Astrocyte (in vitro differentiated cells and primary cell): ENCODE measurements at regions not wholly inside any gene's neighbourhood (a gene's known extent, or its start where the extent isn't known, plus 50 kb on each side); places are given as distances from the start of the nearest gene placed in this dataset.

Experiments used
- DNase-seq: peaks from one replicate; pipeline ENCODE4 v3.0.0-alpha.2; 2010; ENCODE audit warnings: low read depth
- FAIRE-seq: peaks from 2 replicates; lab custom pipeline; 2011; peaks lifted over from hg19 to GRCh38; lab: Jason Lieb, UNC
- H2AFZ ChIP-seq: 2 replicates; pipeline ENCODE4 v1.6.0; 2012; ENCODE audit warnings: low read depth, low read length, inconsistent platforms
- H3K27ac ChIP-seq: 2 replicates; pipeline ENCODE4 v1.5.1; 2011; ENCODE audit warnings: low read depth, low read length, inconsistent platforms
- H3K27me3 ChIP-seq: 2 replicates; pipeline ENCODE4 v1.6.0; 2011; ENCODE audit warnings: low read length, inconsistent platforms; ENCODE audit not compliant: insufficient read depth
- H3K36me3 ChIP-seq: 2 replicates; pipeline ENCODE4 v1.5.1; 2011; ENCODE audit warnings: low read length, inconsistent platforms; ENCODE audit not compliant: insufficient read depth
- H3K4me1 ChIP-seq: 2 replicates; pipeline ENCODE4 v1.5.1; 2011; ENCODE audit warnings: low read length, inconsistent platforms; ENCODE audit not compliant: insufficient read depth
- H3K4me2 ChIP-seq: 2 replicates; pipeline ENCODE4 v1.6.0; 2012; ENCODE audit warnings: low read length, inconsistent platforms
- H3K4me3 ChIP-seq: 2 replicates; pipeline ENCODE4 v1.5.1; 2011; ENCODE audit warnings: low read depth, mild to moderate bottlenecking, low read length, inconsistent platforms; ENCODE audit not compliant: insufficient read depth
- H3K79me2 ChIP-seq: 2 replicates; pipeline ENCODE4 v1.6.0; 2012; ENCODE audit warnings: mild to moderate bottlenecking, low read length, inconsistent platforms; ENCODE audit not compliant: insufficient read depth
- H3K9ac ChIP-seq: 2 replicates; pipeline ENCODE4 v1.6.0; 2012; ENCODE audit warnings: mild to moderate bottlenecking, low read length, inconsistent platforms
- H3K9me3 ChIP-seq: 2 replicates; pipeline ENCODE4 v1.5.1; 2012; ENCODE audit warnings: low read depth, mild to moderate bottlenecking, low read length, inconsistent platforms; ENCODE audit not compliant: insufficient read depth
- H4K20me1 ChIP-seq: 2 replicates; pipeline ENCODE4 v1.6.0; 2012; ENCODE audit warnings: low read length, inconsistent platforms; ENCODE audit not compliant: insufficient read depth
- H3K27ac Mint-ChIP-seq: one replicate; pipeline ENCODE4 v1.8.0; 2021; ENCODE audit warnings: mild to moderate bottlenecking, mixed read lengths; ENCODE audit not compliant: unreplicated experiment
- H3K27me3 Mint-ChIP-seq: one replicate; pipeline ENCODE4 v1.8.0; 2021; ENCODE audit warnings: low read depth, mixed read lengths; ENCODE audit not compliant: unreplicated experiment
- H3K36me3 Mint-ChIP-seq: one replicate; pipeline ENCODE4 v1.8.0; 2021; ENCODE audit warnings: low read depth, mixed read lengths; ENCODE audit not compliant: unreplicated experiment
- H3K4me1 Mint-ChIP-seq: one replicate; pipeline ENCODE4 v1.8.0; 2021; ENCODE audit warnings: low read depth, mixed read lengths; ENCODE audit not compliant: unreplicated experiment
- H3K4me3 Mint-ChIP-seq: one replicate; pipeline ENCODE4 v1.8.0; 2021; ENCODE audit warnings: mild to moderate bottlenecking, moderate library complexity, mixed read lengths; ENCODE audit not compliant: unreplicated experiment
- H3K9me3 Mint-ChIP-seq: one replicate; pipeline ENCODE4 v1.8.0; 2021; ENCODE audit warnings: mild to moderate bottlenecking, mixed read lengths; ENCODE audit not compliant: unreplicated experiment
- CTCF ChIP-seq: IDR thresholded peaks from 2 replicates; pipeline ENCODE4 v1.5.1; 2011; ENCODE audit warnings: low read depth, mild to moderate bottlenecking, inconsistent platforms, low read length, moderate library complexity; ENCODE audit not compliant: insufficient read depth
- EZH2 ChIP-seq: IDR thresholded peaks from 2 replicates; pipeline ENCODE4 v1.6.1; 2012; ENCODE audit warnings: mild to moderate bottlenecking, low read length, inconsistent platforms; ENCODE audit not compliant: insufficient read depth

- no peaks in the 10 kb centered on the region for H3K9me3 Mint-ChIP-seq
- H3K36me3 ChIP-seq: no peaks in the 10 kb centered on the region
- no peak overlapping the region for H3K9ac ChIP-seq
- no peak for TF ChIP-seq CTCF
- no peak for TF ChIP-seq EZH2
- no peaks in the 10 kb centered on the region for H3K4me1 Mint-ChIP-seq
- no peak overlapping the region for H3K4me2 ChIP-seq
- no peak overlapping the region for H3K27ac ChIP-seq
- H4K20me1 ChIP-seq: no peaks in the 10 kb centered on the region
- H3K4me1 ChIP-seq: no peaks in the 10 kb centered on the region
- no peaks in the 10 kb centered on the region for H3K79me2 ChIP-seq
- DNase-seq (no peak), FAIRE-seq (no peak)
- no peaks in the 10 kb centered on the region for H3K9me3 ChIP-seq
- no peaks in the 10 kb centered on the region for H3K27me3 ChIP-seq
- no peak overlapping the region for H2AFZ ChIP-seq
- H3K4me3 ChIP-seq: no peak overlapping the region
- H3K4me3 Mint-ChIP-seq: no peak overlapping the region
- no peaks in the 10 kb centered on the region for H3K27me3 Mint-ChIP-seq
- H3K36me3 Mint-ChIP-seq: no peaks in the 10 kb centered on the region
- no peak overlapping the region for H3K27ac Mint-ChIP-seq
Measured at GRCh38 chr14:85363358-85363757, 166.6 kb upstream of the FLRT2 start.

- H3K9me3 Mint-ChIP-seq: peaks cover 14% of the 10 kb centered on the region
- Histone ChIP-seq H3K27ac (no peak overlapping the region), H3K9ac (no peak overlapping the region), H4K20me1 (no peaks in the 10 kb centered on the region), H3K36me3 (no peaks in the 10 kb centered on the region), H3K4me2 (no peak overlapping the region), H2AFZ (no peak overlapping the region), H3K27me3 (no peaks in the 10 kb centered on the region), H3K79me2 (no peaks in the 10 kb centered on the region), H3K4me1 (no peaks in the 10 kb centered on the region), H3K4me3 (no peak overlapping the region), H3K9me3 (no peaks in the 10 kb centered on the region)
- no peak overlapping the region for H3K27ac Mint-ChIP-seq
- TF ChIP-seq CTCF: no peak
- TF ChIP-seq EZH2: no peak
- no peaks in the 10 kb centered on the region for H3K27me3 Mint-ChIP-seq
- no peak overlapping the region for H3K4me3 Mint-ChIP-seq
- no peak for FAIRE-seq
- H3K4me1 Mint-ChIP-seq: no peaks in the 10 kb centered on the region
- DNase-seq: no peak
- H3K36me3 Mint-ChIP-seq: no peaks in the 10 kb centered on the region
Measured at GRCh38 chr14:85366226-85366625, 163.7 kb upstream of the FLRT2 start.

- H3K4me1 ChIP-seq: no peaks in the 10 kb centered on the region
- Mint-ChIP-seq H3K4me3 (no peak overlapping the region), H3K36me3 (no peaks in the 10 kb centered on the region), H3K9me3 (no peaks in the 10 kb centered on the region), H3K27ac (no peak overlapping the region), H3K27me3 (no peaks in the 10 kb centered on the region), H3K4me1 (peaks cover 7% of the 10 kb centered on the region)
- FAIRE-seq (no peak), DNase-seq (no peak)
- H3K9me3 ChIP-seq: no peaks in the 10 kb centered on the region
- H3K27me3 ChIP-seq: no peaks in the 10 kb centered on the region
- H3K79me2 ChIP-seq: no peaks in the 10 kb centered on the region
- H3K9ac ChIP-seq: no peak overlapping the region
- no peaks in the 10 kb centered on the region for H4K20me1 ChIP-seq
- H3K4me2 ChIP-seq: no peak overlapping the region
- no peaks in the 10 kb centered on the region for H3K36me3 ChIP-seq
- no peak overlapping the region for H2AFZ ChIP-seq
- TF ChIP-seq EZH2 (no peak), CTCF (no peak)
- no peak overlapping the region for H3K4me3 ChIP-seq
- no peak overlapping the region for H3K27ac ChIP-seq
Measured at GRCh38 chr14:85380881-85381280, 149.1 kb upstream of the FLRT2 start.
